A549 (cell line): ENCODE measurements at regions not wholly inside any gene's neighbourhood (a gene's known extent, or its start where the extent isn't known, plus 50 kb on each side); places are given as distances from the start of the nearest gene placed in this dataset.
A peak's percentile ranks its signal among the peaks of the same experiment; 100 is the strongest.

Experiments used
- EHMT2 ChIP-seq: fragments of 200-600 bp; sonication (generic); IDR thresholded peaks from 2 replicates; pipeline ENCODE4 v1.6.1; 2016; ENCODE audit warnings: antibody characterized with exemption, low read depth, mild to moderate bottlenecking, moderate library complexity
- EP300 ChIP-seq, 2 experiments: fragments of >200 bp; sonication (Bioruptor Twin); formaldehyde crosslinking; IDR thresholded peaks; 2 replicates in 1 of 2; 3 replicates in 1 of 2; pipeline ENCODE4 v1.6.1; 2016 to 2017
- KDM1A ChIP-seq: fragments of 200-600 bp; sonication (generic); IDR thresholded peaks from 2 replicates; pipeline ENCODE4 v1.6.1; 2016; ENCODE audit warnings: low read depth, mild to moderate bottlenecking
- POLR2A ChIP-seq: IDR thresholded peaks from 2 replicates; pipeline ENCODE4 v1.6.1; 2012; ENCODE audit warnings: mild to moderate bottlenecking, low read length
- RFX5 ChIP-seq: fragments of 450-650 bp; IDR thresholded peaks from 2 replicates; pipeline ENCODE4 v1.7.1; 2014; ENCODE audit warnings: antibody characterized with exemption, mild to moderate bottlenecking, moderate library complexity
- SREBF2 ChIP-seq: fragments of 450-650 bp; IDR thresholded peaks from 2 replicates; pipeline ENCODE4 v1.6.1; 2014; ENCODE audit warnings: mild to moderate bottlenecking, moderate library complexity
- TF ChIP-seq, protein P1 (sequence below): fragments of >200 bp; sonication (Bioruptor Twin); formaldehyde crosslinking; IDR thresholded peaks from 3 replicates; pipeline ENCODE4 v1.5.1; 2016

- no peak for TF ChIP-seq EP300 (IDR thresholded peaks at IDR 0.05)
- TF ChIP-seq, protein P1, sequence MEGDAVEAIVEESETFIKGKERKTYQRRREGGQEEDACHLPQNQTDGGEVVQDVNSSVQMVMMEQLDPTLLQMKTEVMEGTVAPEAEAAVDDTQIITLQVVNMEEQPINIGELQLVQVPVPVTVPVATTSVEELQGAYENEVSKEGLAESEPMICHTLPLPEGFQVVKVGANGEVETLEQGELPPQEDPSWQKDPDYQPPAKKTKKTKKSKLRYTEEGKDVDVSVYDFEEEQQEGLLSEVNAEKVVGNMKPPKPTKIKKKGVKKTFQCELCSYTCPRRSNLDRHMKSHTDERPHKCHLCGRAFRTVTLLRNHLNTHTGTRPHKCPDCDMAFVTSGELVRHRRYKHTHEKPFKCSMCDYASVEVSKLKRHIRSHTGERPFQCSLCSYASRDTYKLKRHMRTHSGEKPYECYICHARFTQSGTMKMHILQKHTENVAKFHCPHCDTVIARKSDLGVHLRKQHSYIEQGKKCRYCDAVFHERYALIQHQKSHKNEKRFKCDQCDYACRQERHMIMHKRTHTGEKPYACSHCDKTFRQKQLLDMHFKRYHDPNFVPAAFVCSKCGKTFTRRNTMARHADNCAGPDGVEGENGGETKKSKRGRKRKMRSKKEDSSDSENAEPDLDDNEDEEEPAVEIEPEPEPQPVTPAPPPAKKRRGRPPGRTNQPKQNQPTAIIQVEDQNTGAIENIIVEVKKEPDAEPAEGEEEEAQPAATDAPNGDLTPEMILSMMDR: peak; percentile 26; the same call in 2 of the 3 replicates
- TF ChIP-seq POLR2A: no peak
- TF ChIP-seq SREBF2: no peak
- no peak for TF ChIP-seq KDM1A
- no peak for TF ChIP-seq EHMT2
- no peak for TF ChIP-seq RFX5
Observed at GRCh38 chr3:83968356-83968755, 990.4 kb upstream of the CADM2 start.
